Smooth muscle cell of the brain vasculature (primary cell): ENCODE measurements at regions not wholly inside any gene's neighbourhood (a gene's known extent, or its start where the extent isn't known, plus 50 kb on each side); places are given as distances from the start of the nearest gene placed in this dataset.
A peak's percentile ranks its signal among the peaks of the same experiment; 100 is the strongest.

ENCODE experiments used
- DNase-seq: peaks from one replicate; pipeline ENCODE4 v3.0.0-alpha.2; 2012; ENCODE audit warnings: low read depth, low spot score

- DNase-seq, result no peak
Measured at GRCh38 chr12:78586790-78587189, 277.8 kb upstream of the SYT1 start.

GRCh38 chr12:78599366-78599765 lies 265.2 kb upstream of the SYT1 start:
- no peak for DNase-seq

GRCh38 chr12:78600541-78600940 lies 264.0 kb upstream of the SYT1 start:
- no peak for DNase-seq

GRCh38 chr12:78611504-78611903 lies 253.1 kb upstream of the SYT1 start:
- no peak for DNase-seq

- DNase-seq, result no peak
Measured at GRCh38 chr12:78612190-78612589, 252.4 kb upstream of the SYT1 start.

GRCh38 chr12:78617683-78618082 lies 246.9 kb upstream of the SYT1 start:
- DNase-seq, result no peak

GRCh38 chr12:78622529-78623195 lies 241.9 kb upstream of the SYT1 start:
- DNase-seq, result no peak

- DNase-seq, result no peak
Measured at GRCh38 chr12:78628491-78629100, 236.0 kb upstream of the SYT1 start.

GRCh38 chr12:78636231-78636855 lies 228.2 kb upstream of the SYT1 start:
- DNase-seq, result no peak

- no peak for DNase-seq
Measured at GRCh38 chr12:78641837-78642423, 222.6 kb upstream of the SYT1 start.

GRCh38 chr12:78645956-78646355 lies 218.6 kb upstream of the SYT1 start:
- DNase-seq, result no peak

- no peak for DNase-seq
Measured at GRCh38 chr12:78651755-78652154, 212.8 kb upstream of the SYT1 start.

GRCh38 chr12:78666584-78666983 lies 198.0 kb upstream of the SYT1 start:
- no peak for DNase-seq

GRCh38 chr12:78671295-78671694 lies 193.3 kb upstream of the SYT1 start:
- DNase-seq, result peak; percentile 70

GRCh38 chr12:78672033-78672432 lies 192.5 kb upstream of the SYT1 start:
- DNase-seq, result no peak

GRCh38 chr12:78674311-78675090 lies 190.1 kb upstream of the SYT1 start:
- DNase-seq, result no peak

GRCh38 chr12:78680596-78680995 lies 184.0 kb upstream of the SYT1 start:
- DNase-seq, result no peak

- DNase-seq, result no peak
Measured at GRCh38 chr12:78683031-78683430, 181.5 kb upstream of the SYT1 start.

- DNase-seq, result no peak
Measured at GRCh38 chr12:78683626-78684025, 180.9 kb upstream of the SYT1 start.

GRCh38 chr12:78684419-78684818 lies 180.2 kb upstream of the SYT1 start:
- no peak for DNase-seq

- DNase-seq, result no peak
Measured at GRCh38 chr12:78695749-78696148, 168.8 kb upstream of the SYT1 start.

GRCh38 chr12:78696267-78696666 lies 168.3 kb upstream of the SYT1 start:
- DNase-seq, result no peak
